ENCODE measurements at regions not wholly inside any gene's neighbourhood (a gene's known extent, or its start where the extent isn't known, plus 50 kb on each side); places are given as distances from the start of the nearest gene placed in this dataset.
A peak's percentile ranks its signal among the peaks of the same experiment; 100 is the strongest.

DNA sequence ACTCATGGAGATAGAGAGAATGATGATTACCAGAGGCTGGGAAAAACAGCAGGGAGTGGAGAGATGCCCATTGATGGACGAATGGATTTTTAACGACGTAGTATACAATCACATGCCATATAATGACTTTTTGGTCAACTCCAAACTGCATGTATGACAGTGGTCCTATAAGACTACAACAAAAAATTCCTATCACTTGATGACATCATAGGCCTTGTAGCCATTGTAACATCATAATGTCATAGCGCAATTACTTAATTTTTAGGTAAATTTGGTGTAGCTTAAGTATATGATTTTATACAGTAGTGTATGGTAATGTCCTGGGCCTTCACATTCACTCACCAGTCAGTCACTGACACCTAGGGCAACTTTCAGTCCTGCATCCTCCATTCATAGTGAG is 264.3 kb downstream of the RAP2B start:
- no peaks in the 10 kb centered on the region for H3K36me3 ChIP-seq
- H3K9me3 ChIP-seq, result peaks cover 0 to 42% (median 18%) of the 10 kb centered on the region in 12 donors
- ATAC-seq, result no peak
- WGBS, 4 donors, result 79 to 92% (median 91%) methylated on average over 4 of the region's 4 CpGs
- intact Hi-C loops (cut with DNase I), result no loop called here
- H3K4me3 ChIP-seq, result no peak overlapping the region
- no peak overlapping the region for H3K27ac ChIP-seq
- H3K4me1 ChIP-seq, result peaks cover 0 to 4% (median 0%) of the 10 kb centered on the region in 12 donors
- no peak for DNase-seq
- TF ChIP-seq POLR2A (IDR thresholded peaks at IDR 0.05), result no peak
- TF ChIP-seq, protein P1, sequence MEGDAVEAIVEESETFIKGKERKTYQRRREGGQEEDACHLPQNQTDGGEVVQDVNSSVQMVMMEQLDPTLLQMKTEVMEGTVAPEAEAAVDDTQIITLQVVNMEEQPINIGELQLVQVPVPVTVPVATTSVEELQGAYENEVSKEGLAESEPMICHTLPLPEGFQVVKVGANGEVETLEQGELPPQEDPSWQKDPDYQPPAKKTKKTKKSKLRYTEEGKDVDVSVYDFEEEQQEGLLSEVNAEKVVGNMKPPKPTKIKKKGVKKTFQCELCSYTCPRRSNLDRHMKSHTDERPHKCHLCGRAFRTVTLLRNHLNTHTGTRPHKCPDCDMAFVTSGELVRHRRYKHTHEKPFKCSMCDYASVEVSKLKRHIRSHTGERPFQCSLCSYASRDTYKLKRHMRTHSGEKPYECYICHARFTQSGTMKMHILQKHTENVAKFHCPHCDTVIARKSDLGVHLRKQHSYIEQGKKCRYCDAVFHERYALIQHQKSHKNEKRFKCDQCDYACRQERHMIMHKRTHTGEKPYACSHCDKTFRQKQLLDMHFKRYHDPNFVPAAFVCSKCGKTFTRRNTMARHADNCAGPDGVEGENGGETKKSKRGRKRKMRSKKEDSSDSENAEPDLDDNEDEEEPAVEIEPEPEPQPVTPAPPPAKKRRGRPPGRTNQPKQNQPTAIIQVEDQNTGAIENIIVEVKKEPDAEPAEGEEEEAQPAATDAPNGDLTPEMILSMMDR (IDR thresholded peaks at IDR 0.05), result no peak
- no peaks in the 10 kb centered on the region for H3K27me3 ChIP-seq

- no peak for TF ChIP-seq POLR2A (IDR thresholded peaks at IDR 0.05)
- TF ChIP-seq, protein P1 (IDR thresholded peaks at IDR 0.05), result no peak
- DNase-seq (no peak), ATAC-seq (no peak)
- Histone ChIP-seq H3K27ac (no peak overlapping the region), H3K9me3 (peaks cover 0 to 38% (median 15%) of the 10 kb centered on the region in 12 donors), H3K4me1 (peaks cover 0 to 4% (median 0%) of the 10 kb centered on the region in 12 donors), H3K4me3 (no peak overlapping the region), H3K36me3 (no peaks in the 10 kb centered on the region), H3K27me3 (no peaks in the 10 kb centered on the region)
- WGBS, 4 donors, result 85 to 89% (median 88%) methylated on average over 1 of the region's 1 CpG
- intact Hi-C loops (cut with DNase I), result no loop called here
These were observed 264.8 kb downstream of the RAP2B start for GRCh38 chr3:153426803-153427202.

GRCh38 chr3:153429821-153430220 is 267.8 kb downstream of the RAP2B start:
- WGBS, 4 donors, result 3 to 15% (median 13%) methylated on average over 4 of the region's 4 CpGs
- TF ChIP-seq, protein P1 (IDR thresholded peaks at IDR 0.05), result no peak
- no peak for TF ChIP-seq POLR2A (IDR thresholded peaks at IDR 0.05)

GRCh38 chr3:153431076-153431475 is 269.1 kb downstream of the RAP2B start:
- Histone ChIP-seq H3K36me3 (no peaks in the 10 kb centered on the region), H3K4me1 (peaks cover 0 to 9% (median 0%) of the 10 kb centered on the region in 12 donors), H3K9me3 (peaks cover 0 to 6% (median 0%) of the 10 kb centered on the region in 12 donors), H3K27me3 (no peaks in the 10 kb centered on the region), H3K4me3 (no peak overlapping the region), H3K27ac (no peak overlapping the region)
- ATAC-seq (no peak), DNase-seq (no peak)
- WGBS, 4 donors, result 79 to 92% (median 82%) methylated on average over 1 of the region's 1 CpG
- intact Hi-C loops (cut with DNase I), result no loop called here
- no peak for TF ChIP-seq POLR2A (IDR thresholded peaks at IDR 0.05)
- TF ChIP-seq, protein P1 (IDR thresholded peaks at IDR 0.05), result no peak

More at GRCh38 chr3:153429821-153430220, 267.8 kb downstream of the RAP2B start:
- peak overlapping the region in 2 of 12 donors; percentile 52 to 72 for H3K27ac ChIP-seq
- DNase-seq, result peak in 1 of 5 donors; percentile 9
- no peaks in the 10 kb centered on the region for H3K27me3 ChIP-seq
- ATAC-seq, result peak; percentile 73 to 97 (median 91)
- intact Hi-C loops (cut with DNase I), result no loop called here
- H3K4me1 ChIP-seq, result peaks cover 0 to 4% (median 0%) of the 10 kb centered on the region in 12 donors
- H3K9me3 ChIP-seq, result peaks cover 0 to 19% (median 0%) of the 10 kb centered on the region in 12 donors
- no peaks in the 10 kb centered on the region for H3K36me3 ChIP-seq
- no peak overlapping the region for H3K4me3 ChIP-seq

All from heart left ventricle (tissue), 16 donors.